ENCODE measurements at regions not wholly inside any gene's neighbourhood (a gene's known extent, or its start where the extent isn't known, plus 50 kb on each side); places are given as distances from the start of the nearest gene placed in this dataset.
A peak's percentile ranks its signal among the peaks of the same experiment; 100 is the strongest.

DNA sequence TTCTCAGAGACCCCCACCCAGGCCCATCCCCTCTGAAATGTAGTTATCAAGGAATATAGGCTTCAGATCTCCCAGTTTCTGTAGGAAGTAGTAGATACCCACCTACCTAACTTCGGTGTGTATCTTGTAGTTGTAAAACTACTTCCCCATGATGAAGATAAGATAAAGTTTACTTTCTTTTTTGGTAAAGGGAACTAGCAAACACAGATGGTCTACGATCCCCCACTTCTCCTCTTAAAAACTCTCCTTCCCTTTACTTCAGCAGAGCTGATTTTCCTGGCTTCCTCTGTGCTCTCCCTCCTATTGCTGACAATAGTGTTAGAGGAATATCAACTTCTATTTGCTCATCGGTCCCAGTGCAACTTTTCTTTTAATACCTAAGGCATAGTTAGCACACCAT is 395.2 kb downstream of the RPL10L start:
- Histone ChIP-seq H3K4me1 (ENCODE audit: insufficient read depth, low read length, poor library complexity, severe bottlenecking) (no peaks in the 10 kb centered on the region), H3K36me3 (ENCODE audit: insufficient read depth, low read length, poor library complexity, severe bottlenecking) (no peaks in the 10 kb centered on the region), H3K4me3 (ENCODE audit: low read depth, low read length, poor library complexity, severe bottlenecking) (no peak overlapping the region), H3K9me3 (ENCODE audit: low read depth, low read length, poor library complexity, severe bottlenecking) (no peaks in the 10 kb centered on the region), H3K27ac (ENCODE audit: low read depth, low read length, poor library complexity, severe bottlenecking) (no peak overlapping the region), H3K27me3 (replicated peaks; ENCODE audit: insufficient read depth, low read depth, low read length, poor library complexity) (no peaks in the 10 kb centered on the region)
- ChIA-PET CTCF (no interaction called here), POLR2A (ENCODE audit: low non-redundant PET) (no interaction called here)
- no peak for DNase-seq (ENCODE audit: low spot score)
- intact Hi-C loops (cut with micrococcal nuclease; ENCODE audit: unreplicated experiment): no loop called here
- BruUV-seq (replicated peaks): no TSS peak
- TF ChIP-seq EZH2 (IDR thresholded peaks at IDR 0.05; ENCODE audit: borderline replicate concordance, low read depth, low read length, poor library complexity, severe bottlenecking): no peak
- TF ChIP-seq, protein P1, sequence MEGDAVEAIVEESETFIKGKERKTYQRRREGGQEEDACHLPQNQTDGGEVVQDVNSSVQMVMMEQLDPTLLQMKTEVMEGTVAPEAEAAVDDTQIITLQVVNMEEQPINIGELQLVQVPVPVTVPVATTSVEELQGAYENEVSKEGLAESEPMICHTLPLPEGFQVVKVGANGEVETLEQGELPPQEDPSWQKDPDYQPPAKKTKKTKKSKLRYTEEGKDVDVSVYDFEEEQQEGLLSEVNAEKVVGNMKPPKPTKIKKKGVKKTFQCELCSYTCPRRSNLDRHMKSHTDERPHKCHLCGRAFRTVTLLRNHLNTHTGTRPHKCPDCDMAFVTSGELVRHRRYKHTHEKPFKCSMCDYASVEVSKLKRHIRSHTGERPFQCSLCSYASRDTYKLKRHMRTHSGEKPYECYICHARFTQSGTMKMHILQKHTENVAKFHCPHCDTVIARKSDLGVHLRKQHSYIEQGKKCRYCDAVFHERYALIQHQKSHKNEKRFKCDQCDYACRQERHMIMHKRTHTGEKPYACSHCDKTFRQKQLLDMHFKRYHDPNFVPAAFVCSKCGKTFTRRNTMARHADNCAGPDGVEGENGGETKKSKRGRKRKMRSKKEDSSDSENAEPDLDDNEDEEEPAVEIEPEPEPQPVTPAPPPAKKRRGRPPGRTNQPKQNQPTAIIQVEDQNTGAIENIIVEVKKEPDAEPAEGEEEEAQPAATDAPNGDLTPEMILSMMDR (conservative IDR thresholded peaks at IDR 0.05; ENCODE audit: low read depth, low read length): no peak

DNA sequence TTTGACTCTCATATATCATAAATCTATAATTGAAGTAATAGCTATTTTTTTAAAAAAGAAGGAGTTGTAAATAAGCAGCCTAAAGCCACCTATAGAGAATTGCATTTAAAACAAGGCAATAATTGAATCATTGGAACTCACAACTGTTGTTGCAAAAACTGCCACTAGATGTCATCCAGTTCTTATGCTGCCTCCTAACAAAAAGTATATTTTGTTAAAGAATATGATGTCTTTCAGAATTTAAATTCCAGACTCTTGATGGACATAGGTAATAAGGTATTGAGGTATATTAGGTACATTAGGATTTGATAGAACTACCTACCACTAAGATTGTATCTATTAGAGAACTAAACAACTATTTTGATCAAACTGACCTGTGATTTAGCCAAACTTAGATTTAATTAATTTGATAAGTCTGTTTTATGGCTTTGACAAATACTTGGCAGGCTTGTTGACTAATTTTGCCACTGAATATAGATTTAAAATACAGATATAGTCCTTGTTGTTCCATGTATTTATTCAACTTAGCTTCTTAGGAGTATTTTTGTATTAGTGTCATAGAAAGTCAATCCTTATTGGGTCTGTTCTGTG is 401.4 kb downstream of the RPL10L start:
- H3K4me3 ChIP-seq (ENCODE audit: low read depth, low read length, poor library complexity, severe bottlenecking): no peak overlapping the region
- H3K27ac ChIP-seq (ENCODE audit: low read depth, low read length, poor library complexity, severe bottlenecking): no peak overlapping the region
- H3K9me3 ChIP-seq (ENCODE audit: low read depth, low read length, poor library complexity, severe bottlenecking): no peaks in the 10 kb centered on the region
- intact Hi-C loops (cut with micrococcal nuclease; ENCODE audit: unreplicated experiment): loop anchor here (5.0 kb wide), 1 partner anchor 92 kb away; no protein-coding TSS in a partner anchor
- no peaks in the 10 kb centered on the region for H3K36me3 ChIP-seq (ENCODE audit: insufficient read depth, low read length, poor library complexity, severe bottlenecking)
- TF ChIP-seq, protein P1 (conservative IDR thresholded peaks at IDR 0.05; ENCODE audit: low read depth, low read length): peak; percentile 64
- no peak for TF ChIP-seq EZH2 (IDR thresholded peaks at IDR 0.05; ENCODE audit: borderline replicate concordance, low read depth, low read length, poor library complexity, severe bottlenecking)
- H3K27me3 ChIP-seq (replicated peaks; ENCODE audit: insufficient read depth, low read depth, low read length, poor library complexity): no peaks in the 10 kb centered on the region
- POLR2A ChIA-PET (ENCODE audit: low non-redundant PET): no interaction called here
- no TSS peak for BruUV-seq (replicated peaks)
- peak; percentile 21 for DNase-seq (ENCODE audit: low spot score)
- H3K4me1 ChIP-seq (ENCODE audit: insufficient read depth, low read length, poor library complexity, severe bottlenecking): no peaks in the 10 kb centered on the region
- CTCF ChIA-PET: no interaction called here

DNA sequence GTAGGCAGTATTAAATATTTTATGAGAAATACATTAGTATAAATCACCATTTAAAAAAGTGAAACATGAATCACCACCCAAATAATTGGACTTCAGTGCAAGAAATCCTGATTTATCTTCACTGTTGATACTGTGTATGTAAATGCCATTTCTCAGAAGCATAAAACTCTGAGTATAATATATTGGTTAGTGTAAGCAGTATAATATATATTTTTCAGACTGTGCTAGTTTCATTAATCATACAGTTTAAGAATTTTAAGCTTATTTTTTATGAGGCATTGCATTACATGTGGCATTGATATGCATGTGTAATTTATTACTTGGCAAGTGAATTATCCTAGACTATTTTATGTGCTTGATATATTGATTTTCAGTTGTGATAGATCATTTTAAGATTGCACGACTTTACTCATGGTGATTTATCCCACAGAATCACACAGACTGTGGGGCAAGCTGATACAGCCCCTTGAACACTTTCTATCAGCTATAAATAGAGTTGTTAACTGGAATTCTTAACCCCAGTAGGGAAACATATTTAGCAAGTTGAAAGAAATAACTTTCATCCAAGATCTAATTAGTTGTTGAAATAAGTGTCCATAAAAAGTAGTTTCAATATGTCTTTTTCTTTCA is 403.5 kb downstream of the RPL10L start:
- intact Hi-C loops (cut with micrococcal nuclease; ENCODE audit: unreplicated experiment): no loop called here
- Histone ChIP-seq H3K4me3 (ENCODE audit: low read depth, low read length, poor library complexity, severe bottlenecking) (no peak overlapping the region), H3K4me1 (ENCODE audit: insufficient read depth, low read length, poor library complexity, severe bottlenecking) (no peaks in the 10 kb centered on the region), H3K9me3 (ENCODE audit: low read depth, low read length, poor library complexity, severe bottlenecking) (no peaks in the 10 kb centered on the region), H3K27me3 (replicated peaks; ENCODE audit: insufficient read depth, low read depth, low read length, poor library complexity) (no peaks in the 10 kb centered on the region), H3K27ac (ENCODE audit: low read depth, low read length, poor library complexity, severe bottlenecking) (no peak overlapping the region), H3K36me3 (ENCODE audit: insufficient read depth, low read length, poor library complexity, severe bottlenecking) (no peaks in the 10 kb centered on the region)
- POLR2A ChIA-PET (ENCODE audit: low non-redundant PET): no interaction called here
- no TSS peak for BruUV-seq (replicated peaks)
- CTCF ChIA-PET: no interaction called here
- no peak for TF ChIP-seq EZH2 (IDR thresholded peaks at IDR 0.05; ENCODE audit: borderline replicate concordance, low read depth, low read length, poor library complexity, severe bottlenecking)
- TF ChIP-seq, protein P1 (conservative IDR thresholded peaks at IDR 0.05; ENCODE audit: low read depth, low read length): no peak
- no peak for DNase-seq (ENCODE audit: low spot score)

All from A673 (cell line).